ENCODE measurements at regions not wholly inside any gene's neighbourhood (a gene's known extent, or its start where the extent isn't known, plus 50 kb on each side); places are given as distances from the start of the nearest gene placed in this dataset.

GRCh38 chr11:11028017-11028692, 170.3 kb upstream of the ZBED5 start:
- POLR2A ChIA-PET, result no interaction called here
- CTCF ChIA-PET, result interaction anchor here (0.6 to 3.3 kb wide), 19 partner anchors 8 to 838 kb away, joined by 3 to 15 read pairs (median 3); no protein-coding TSS in a partner anchor

GRCh38 chr11:11027288-11027687, 169.4 kb upstream of the ZBED5 start:
- CTCF ChIA-PET, result interaction anchor here (0.8 to 3.3 kb wide), 11 partner anchors 11 to 774 kb away, joined by 3 to 15 read pairs (median 4); no protein-coding TSS in a partner anchor
- POLR2A ChIA-PET, result no interaction called here

GRCh38 chr11:11025087-11025486, 167.2 kb upstream of the ZBED5 start:
- ChIA-PET POLR2A (no interaction called here), CTCF (interaction anchor here (0.6 to 1.7 kb wide), 2 partner anchors 63 to 91 kb away, joined by 3 to 4 read pairs; no protein-coding TSS in a partner anchor)

- CTCF ChIA-PET, result interaction anchor here (0.8 to 2.5 kb wide), 4 partner anchors 21 to 230 kb away, joined by 3 to 15 read pairs (median 8); no protein-coding TSS in a partner anchor
- POLR2A ChIA-PET, result no interaction called here
Measured at GRCh38 chr11:11022125-11022730, 164.4 kb upstream of the ZBED5 start.

GRCh38 chr11:11021563-11021962, 163.7 kb upstream of the ZBED5 start:
- POLR2A ChIA-PET, result no interaction called here

GRCh38 chr11:11020747-11021149, 162.9 kb upstream of the ZBED5 start:
- POLR2A ChIA-PET, result no interaction called here

More at GRCh38 chr11:11021563-11021962, 163.7 kb upstream of the ZBED5 start:
- CTCF ChIA-PET, result interaction anchor here (0.9 to 2.5 kb wide), 4 partner anchors 21 to 229 kb away, joined by 3 to 15 read pairs (median 8); no protein-coding TSS in a partner anchor

GRCh38 chr11:11020219-11020726, 162.4 kb upstream of the ZBED5 start:
- ChIA-PET CTCF (interaction anchor here (0.6 to 2.5 kb wide), 3 partner anchors 86 to 764 kb away, joined by 3 to 15 read pairs (median 14); no protein-coding TSS in a partner anchor), POLR2A (no interaction called here)

More at GRCh38 chr11:11020747-11021149, 162.9 kb upstream of the ZBED5 start:
- CTCF ChIA-PET, result interaction anchor here (0.6 to 2.5 kb wide), 5 partner anchors 20 to 764 kb away, joined by 3 to 15 read pairs (median 3); no protein-coding TSS in a partner anchor

- CTCF ChIA-PET, result no interaction called here
Measured at GRCh38 chr11:11016943-11017342, 159.1 kb upstream of the ZBED5 start.

GRCh38 chr11:11016068-11016467, 158.2 kb upstream of the ZBED5 start:
- ChIA-PET POLR2A (interaction anchor here (0.6 kb wide), 1 partner anchor 724 kb away, joined by 7 read pairs; no protein-coding TSS in a partner anchor), CTCF (interaction anchor here (0.9 kb wide), 1 partner anchor 12 kb away, joined by 4 read pairs; no protein-coding TSS in a partner anchor)

More at GRCh38 chr11:11016943-11017342, 159.1 kb upstream of the ZBED5 start:
- POLR2A ChIA-PET, result no interaction called here

- POLR2A ChIA-PET, result no interaction called here
Measured at GRCh38 chr11:11011617-11012016, 153.8 kb upstream of the ZBED5 start.

GRCh38 chr11:11010624-11011127, 152.8 kb upstream of the ZBED5 start:
- POLR2A ChIA-PET, result no interaction called here
- CTCF ChIA-PET, result no interaction called here

More at GRCh38 chr11:11011617-11012016, 153.8 kb upstream of the ZBED5 start:
- CTCF ChIA-PET, result no interaction called here

GRCh38 chr11:11009179-11009578, 151.3 kb upstream of the ZBED5 start:
- ChIA-PET CTCF (interaction anchor here (0.7 kb wide), 1 partner anchor 224 kb away, joined by 3 read pairs; no protein-coding TSS in a partner anchor), POLR2A (no interaction called here)

- ChIA-PET CTCF (no interaction called here), POLR2A (no interaction called here)
Measured at GRCh38 chr11:11004069-11004468, 146.2 kb upstream of the ZBED5 start.

- CTCF ChIA-PET, result no interaction called here
Measured at GRCh38 chr11:11003226-11003625, 145.4 kb upstream of the ZBED5 start.

GRCh38 chr11:11000579-11001283, 142.9 kb upstream of the ZBED5 start:
- POLR2A ChIA-PET, result no interaction called here
- CTCF ChIA-PET, result interaction anchor here (1.2 kb wide), 1 partner anchor 21 kb away, joined by 3 read pairs; no protein-coding TSS in a partner anchor

More at GRCh38 chr11:11003226-11003625, 145.4 kb upstream of the ZBED5 start:
- POLR2A ChIA-PET, result no interaction called here

- ChIA-PET POLR2A (no interaction called here), CTCF (no interaction called here)
Measured at GRCh38 chr11:10998674-10999073, 140.8 kb upstream of the ZBED5 start.

GRCh38 chr11:10996678-10997077, 138.8 kb upstream of the ZBED5 start:
- ChIA-PET POLR2A (no interaction called here), CTCF (no interaction called here)

- ChIA-PET POLR2A (no interaction called here), CTCF (no interaction called here)
Measured at GRCh38 chr11:10993640-10994039, 135.8 kb upstream of the ZBED5 start.

GRCh38 chr11:10993186-10993585, 135.3 kb upstream of the ZBED5 start:
- CTCF ChIA-PET, result no interaction called here
- POLR2A ChIA-PET, result no interaction called here

- POLR2A ChIA-PET, result no interaction called here
- CTCF ChIA-PET, result no interaction called here
Measured at GRCh38 chr11:10991393-10991792, 133.5 kb upstream of the ZBED5 start.
